ENCODE measurements at regions not wholly inside any gene's neighbourhood (a gene's known extent, or its start where the extent isn't known, plus 50 kb on each side); places are given as distances from the start of the nearest gene placed in this dataset.

DNA sequence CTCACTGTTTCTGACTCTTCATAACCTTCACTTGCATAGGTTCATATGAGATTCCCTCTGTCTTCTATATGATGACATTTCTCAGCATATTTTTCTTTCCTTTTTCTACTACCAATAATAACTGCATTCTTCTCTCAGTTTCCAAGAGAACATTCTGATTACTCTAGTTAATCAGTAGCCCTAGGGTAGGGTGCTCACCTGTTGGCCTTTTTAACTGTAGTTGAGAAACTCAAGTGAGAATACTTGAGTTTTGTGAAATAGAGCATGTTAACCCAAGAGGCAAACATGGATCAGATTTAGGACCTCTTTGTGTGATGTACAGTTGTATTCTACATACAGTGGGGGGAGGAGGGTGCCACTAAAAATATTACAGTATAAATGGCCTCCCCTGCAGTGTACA, 308.0 kb downstream of the CMPK2 start:
- H3K4me2 ChIP-seq (ENCODE audit: control insufficient read depth, extremely low read depth, insufficient read depth, low read depth, low read length) = no peak overlapping the region

DNA sequence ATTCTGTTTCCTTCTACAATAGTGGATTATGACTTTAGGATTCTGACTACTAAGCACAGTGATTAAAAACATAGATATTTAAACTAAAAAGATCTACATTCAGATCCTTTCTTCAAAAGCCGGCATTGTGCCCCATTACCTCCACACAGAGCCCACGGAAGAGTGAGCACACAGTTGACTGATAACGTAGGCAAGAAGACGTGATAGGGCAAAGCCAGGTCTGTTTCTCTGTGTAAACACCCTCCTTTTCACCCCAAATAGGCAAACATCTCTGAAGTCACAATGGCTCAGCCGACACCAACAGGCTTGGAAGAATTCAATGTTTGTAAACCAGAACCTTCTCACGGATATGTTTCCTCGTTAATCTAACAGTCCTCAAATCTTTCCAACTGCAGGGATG, 302.9 kb downstream of the CMPK2 start:
- Histone ChIP-seq H2AFZ (ENCODE audit: control insufficient read depth, low read length) (no peak overlapping the region), H3K4me2 (ENCODE audit: control insufficient read depth, extremely low read depth, insufficient read depth, low read depth, low read length) (no peak overlapping the region), H3K79me2 (ENCODE audit: control insufficient read depth, insufficient read depth, low read length) (no peaks in the 10 kb centered on the region), H3K27me3 (ENCODE audit: control insufficient read depth, extremely low read depth, insufficient read depth, low read length) (no peaks in the 10 kb centered on the region), H3K9me3 (ENCODE audit: control insufficient read depth, low read depth, low read length) (no peaks in the 10 kb centered on the region), H3K4me3 (ENCODE audit: control insufficient read depth in 2 of 3, extremely low read depth in 1 of 3, insufficient read depth in 2 of 3, low read depth in 1 of 3, low read length in 3 of 3) (no peak overlapping the region), H4K20me1 (ENCODE audit: control insufficient read depth, extremely low read depth, insufficient read depth, low read length) (no peaks in the 10 kb centered on the region), H3K4me1 (ENCODE audit: control insufficient read depth, extremely low read depth, insufficient read depth, low read length) (no peaks in the 10 kb centered on the region), H3K9ac (ENCODE audit: control insufficient read depth, extremely low read depth, insufficient read depth, low read length) (no peak overlapping the region), H3K27ac (ENCODE audit: control insufficient read depth, insufficient read depth, low read length) (no peak overlapping the region), H3K9me1 (ENCODE audit: control insufficient read depth, extremely low read depth, insufficient read depth, low read length) (no peaks in the 10 kb centered on the region), H3K36me3 (ENCODE audit: control insufficient read depth in 2 of 2, extremely low read depth in 1 of 2, insufficient read depth in 2 of 2, low read length in 2 of 2) (no peaks in the 10 kb centered on the region)
- DNase-seq (ENCODE audit: low read depth, low spot score) (no peak), FAIRE-seq (no peak)
- TF ChIP-seq, protein P1, sequence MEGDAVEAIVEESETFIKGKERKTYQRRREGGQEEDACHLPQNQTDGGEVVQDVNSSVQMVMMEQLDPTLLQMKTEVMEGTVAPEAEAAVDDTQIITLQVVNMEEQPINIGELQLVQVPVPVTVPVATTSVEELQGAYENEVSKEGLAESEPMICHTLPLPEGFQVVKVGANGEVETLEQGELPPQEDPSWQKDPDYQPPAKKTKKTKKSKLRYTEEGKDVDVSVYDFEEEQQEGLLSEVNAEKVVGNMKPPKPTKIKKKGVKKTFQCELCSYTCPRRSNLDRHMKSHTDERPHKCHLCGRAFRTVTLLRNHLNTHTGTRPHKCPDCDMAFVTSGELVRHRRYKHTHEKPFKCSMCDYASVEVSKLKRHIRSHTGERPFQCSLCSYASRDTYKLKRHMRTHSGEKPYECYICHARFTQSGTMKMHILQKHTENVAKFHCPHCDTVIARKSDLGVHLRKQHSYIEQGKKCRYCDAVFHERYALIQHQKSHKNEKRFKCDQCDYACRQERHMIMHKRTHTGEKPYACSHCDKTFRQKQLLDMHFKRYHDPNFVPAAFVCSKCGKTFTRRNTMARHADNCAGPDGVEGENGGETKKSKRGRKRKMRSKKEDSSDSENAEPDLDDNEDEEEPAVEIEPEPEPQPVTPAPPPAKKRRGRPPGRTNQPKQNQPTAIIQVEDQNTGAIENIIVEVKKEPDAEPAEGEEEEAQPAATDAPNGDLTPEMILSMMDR (optimal IDR thresholded peaks at IDR 0.05 in 1 of 3, IDR thresholded peaks at IDR 0.05 in 1 of 3, conservative IDR thresholded peaks at IDR 0.05 in 1 of 3; ENCODE audit: extremely low read depth in 1 of 3, insufficient read depth in 2 of 3, low read length in 3 of 3) = no peak
- TF ChIP-seq EZH2 (IDR thresholded peaks at IDR 0.05; ENCODE audit: low read length) = no peak
- dilution Hi-C loops (cut with MboI; ENCODE audit: extremely low pct_ligation_motif_present, low sequenced_read_pairs) = no loop called here

More for the DNA sequence above, 308.0 kb downstream of the CMPK2 start:
- no peak overlapping the region for H2AFZ ChIP-seq (ENCODE audit: control insufficient read depth, low read length)
- FAIRE-seq (no peak), DNase-seq (ENCODE audit: low read depth, low spot score) (no peak)
- no peaks in the 10 kb centered on the region for H4K20me1 ChIP-seq (ENCODE audit: control insufficient read depth, extremely low read depth, insufficient read depth, low read length)
- H3K79me2 ChIP-seq (ENCODE audit: control insufficient read depth, insufficient read depth, low read length) = no peaks in the 10 kb centered on the region
- H3K27me3 ChIP-seq (ENCODE audit: control insufficient read depth, extremely low read depth, insufficient read depth, low read length) = no peaks in the 10 kb centered on the region
- no peaks in the 10 kb centered on the region for H3K36me3 ChIP-seq (ENCODE audit: control insufficient read depth in 2 of 2, extremely low read depth in 1 of 2, insufficient read depth in 2 of 2, low read length in 2 of 2)
- H3K9ac ChIP-seq (ENCODE audit: control insufficient read depth, extremely low read depth, insufficient read depth, low read length) = no peak overlapping the region
- dilution Hi-C loops (cut with MboI; ENCODE audit: extremely low pct_ligation_motif_present, low sequenced_read_pairs) = no loop called here
- no peaks in the 10 kb centered on the region for H3K9me1 ChIP-seq (ENCODE audit: control insufficient read depth, extremely low read depth, insufficient read depth, low read length)
- no peak for TF ChIP-seq EZH2 (IDR thresholded peaks at IDR 0.05; ENCODE audit: low read length)
- TF ChIP-seq, protein P1 (optimal IDR thresholded peaks at IDR 0.05 in 1 of 3, IDR thresholded peaks at IDR 0.05 in 1 of 3, conservative IDR thresholded peaks at IDR 0.05 in 1 of 3; ENCODE audit: extremely low read depth in 1 of 3, insufficient read depth in 2 of 3, low read length in 3 of 3) = no peak
- no peak overlapping the region for H3K4me3 ChIP-seq (ENCODE audit: control insufficient read depth in 2 of 3, extremely low read depth in 1 of 3, insufficient read depth in 2 of 3, low read depth in 1 of 3, low read length in 3 of 3)
- H3K4me1 ChIP-seq (ENCODE audit: control insufficient read depth, extremely low read depth, insufficient read depth, low read length) = no peaks in the 10 kb centered on the region
- no peak overlapping the region for H3K27ac ChIP-seq (ENCODE audit: control insufficient read depth, insufficient read depth, low read length)
- H3K9me3 ChIP-seq (ENCODE audit: control insufficient read depth, low read depth, low read length) = no peaks in the 10 kb centered on the region
